AG20443 (cell line): ENCODE measurements at regions not wholly inside any gene's neighbourhood (a gene's known extent, or its start where the extent isn't known, plus 50 kb on each side); places are given as distances from the start of the nearest gene placed in this dataset.
A peak's percentile ranks its signal among the peaks of the same experiment; 100 is the strongest.
"Not testable (repeated sequence)": the region's sequence is repeated elsewhere in the genome, so short reads cannot be mapped to it uniquely, and the experiment has no call there.

Experiments used
- DNase-seq: peaks from one replicate; pipeline ENCODE4 v3.0.0; 2012; ENCODE audit warnings: low spot score, mixed read lengths

DNA sequence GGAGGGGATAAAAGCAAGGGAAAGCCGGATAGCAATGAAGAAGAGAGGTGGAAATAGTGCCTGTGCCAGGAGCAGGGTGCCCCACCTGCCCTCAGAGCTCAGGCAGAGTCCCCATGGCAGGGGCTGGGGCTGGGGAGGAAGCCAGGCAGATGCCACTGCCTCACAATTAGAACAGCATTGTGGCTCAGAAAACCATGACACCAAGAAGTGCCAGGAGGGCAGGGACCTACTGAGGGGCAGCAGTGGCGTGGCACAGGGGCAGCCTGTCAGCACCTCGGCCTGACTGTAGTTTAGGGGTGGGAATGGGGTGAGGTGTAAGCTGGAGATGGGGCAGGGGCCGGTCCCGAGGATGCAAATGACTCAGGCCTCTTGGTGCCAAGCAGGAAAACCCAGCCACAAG lies 532.1 kb upstream of the B3GAT1 start:
- DNase-seq: no peak

DNA sequence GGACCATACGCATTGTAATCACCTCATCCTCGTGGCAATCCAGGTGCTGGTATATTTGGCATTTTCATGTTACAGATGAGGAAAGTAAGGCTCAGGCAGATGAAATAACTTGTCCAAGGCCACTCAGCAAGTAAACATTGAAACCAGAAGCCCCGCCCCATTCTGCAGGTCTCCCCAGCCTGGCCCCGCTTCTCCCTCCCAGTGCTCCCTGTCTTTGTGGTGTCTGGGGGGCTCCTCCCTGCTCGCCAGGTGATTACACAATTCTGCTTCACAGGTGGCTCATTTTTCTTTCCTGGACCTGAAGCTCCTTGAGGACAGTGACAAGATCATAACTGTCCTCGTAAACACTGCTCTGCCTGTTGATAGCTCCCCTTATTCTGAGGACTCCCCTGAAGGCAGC lies 531.5 kb upstream of the B3GAT1 start:
- no peak for DNase-seq

DNA sequence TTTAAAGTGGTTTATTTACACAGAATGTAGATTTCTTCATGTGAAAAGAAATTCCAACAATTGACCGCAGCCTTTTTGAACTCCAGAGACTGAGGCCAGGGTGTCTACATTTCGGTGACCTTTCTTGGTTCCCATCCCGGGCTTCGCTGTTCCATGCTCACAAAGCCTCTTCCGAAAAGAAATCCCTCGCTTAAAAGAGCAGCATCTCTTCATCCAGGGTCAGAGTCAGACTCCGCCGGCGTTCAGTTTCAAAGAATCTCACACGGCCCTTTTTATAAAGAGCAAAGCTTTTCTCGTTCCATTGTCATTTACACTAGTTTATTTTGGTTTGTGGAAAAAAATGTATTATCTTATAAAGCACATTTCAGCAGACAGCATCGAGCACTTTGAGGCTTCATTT lies 530.6 kb upstream of the B3GAT1 start:
- DNase-seq: no peak

DNA sequence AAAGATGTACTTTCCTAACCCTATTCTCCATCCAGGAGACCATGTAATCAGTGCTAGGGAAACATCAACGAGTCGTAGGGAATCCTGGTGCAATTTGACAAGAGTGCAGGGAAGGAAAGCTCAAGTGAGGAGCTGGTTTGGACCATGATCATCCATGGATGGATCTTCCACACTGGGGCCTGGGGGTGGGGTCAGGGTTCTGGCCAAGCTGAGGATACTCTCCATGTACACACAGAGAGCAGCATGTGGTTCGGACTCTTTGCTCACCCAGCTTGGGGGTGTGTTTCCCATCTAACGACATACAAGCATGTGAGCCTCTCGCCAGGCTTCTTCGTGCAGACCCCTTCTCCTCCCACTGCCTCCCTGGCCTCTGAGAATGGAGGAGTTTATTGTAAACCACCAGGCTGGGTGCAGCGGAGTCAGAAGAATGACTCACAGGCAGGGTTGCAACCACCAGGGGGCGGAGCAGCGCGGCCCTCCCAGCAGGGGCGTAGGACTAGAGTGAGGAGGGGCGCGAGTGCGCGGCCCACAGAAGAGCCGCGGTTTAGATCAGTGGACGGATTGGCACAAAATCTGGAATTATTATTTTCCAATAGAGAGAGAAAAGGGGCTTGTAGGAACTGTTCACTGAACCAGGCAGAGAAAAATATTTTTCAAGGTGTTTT lies 530.0 kb upstream of the B3GAT1 start:
- peak; percentile 31 for DNase-seq

DNA sequence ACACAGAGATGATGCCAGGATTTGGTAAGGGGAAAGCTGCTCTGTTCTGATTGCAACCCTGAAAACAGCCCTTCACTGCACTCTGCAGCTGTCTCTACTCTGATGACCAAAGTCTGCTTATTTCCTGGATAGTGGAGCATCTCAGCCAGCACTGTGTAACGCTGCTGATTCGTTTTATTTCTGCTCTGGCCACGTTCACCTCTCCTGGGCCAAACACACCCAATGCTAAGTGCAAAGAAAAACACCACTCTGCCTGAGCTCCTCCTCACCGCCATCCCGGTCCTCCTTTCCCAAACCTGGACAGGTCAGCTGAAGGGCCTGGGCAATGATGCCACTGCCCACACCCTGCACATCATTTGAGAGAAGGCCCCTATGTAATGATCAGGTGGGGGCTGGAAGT lies 529.3 kb upstream of the B3GAT1 start:
- no peak for DNase-seq

DNA sequence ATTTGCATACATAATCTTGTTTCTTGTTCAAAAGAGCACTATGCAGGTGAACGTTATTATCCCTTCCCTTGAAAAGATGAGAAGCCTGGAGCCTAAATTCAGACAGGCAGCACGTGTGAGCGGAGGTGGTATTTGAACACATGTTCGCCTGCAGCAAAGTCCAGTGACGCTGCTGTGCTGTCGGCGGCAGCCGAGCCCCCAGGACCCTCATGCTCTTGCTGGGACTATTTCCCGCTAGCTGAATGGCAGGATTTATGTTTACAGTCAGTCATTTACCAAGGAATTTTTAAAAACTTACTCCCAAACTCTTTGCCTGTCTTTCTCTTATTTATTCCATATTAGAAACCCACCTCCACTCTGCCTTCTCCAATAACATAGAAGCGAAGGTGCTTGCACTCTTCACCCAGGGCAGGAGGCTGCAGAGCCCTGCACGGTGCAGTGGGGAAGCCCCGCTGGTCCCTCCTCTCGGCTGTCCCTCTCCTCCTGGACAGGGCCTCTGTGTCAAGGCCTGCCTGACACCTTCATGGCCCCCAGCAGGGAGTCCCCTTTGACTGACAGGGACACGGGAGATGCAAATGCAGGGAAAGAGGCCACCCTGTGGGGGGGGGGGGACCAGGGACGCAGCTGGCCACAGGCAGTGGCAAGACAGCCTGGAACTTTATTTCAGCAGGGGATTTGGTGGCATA lies 528.5 kb upstream of the B3GAT1 start:
- DNase-seq: no peak

DNA sequence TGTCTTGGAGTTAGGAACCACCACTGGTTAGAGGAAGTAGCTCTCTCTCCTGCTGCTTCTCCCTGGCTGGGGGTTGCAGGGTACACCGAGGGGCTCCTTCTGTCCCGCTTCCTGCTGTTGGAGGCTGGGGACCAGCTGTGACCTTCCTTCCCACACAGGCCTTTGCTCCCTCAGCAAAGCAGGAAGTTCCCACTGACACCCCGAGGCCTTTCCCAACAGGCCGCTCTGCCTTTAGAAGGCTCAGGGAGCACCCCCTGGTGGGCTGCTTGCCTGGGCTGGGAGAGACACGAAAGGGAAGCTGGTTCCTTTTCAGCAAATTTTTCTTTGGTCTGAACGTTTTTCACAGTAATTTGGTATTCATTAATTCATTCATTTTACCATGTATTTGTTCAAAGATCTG lies 527.9 kb upstream of the B3GAT1 start:
- no peak for DNase-seq

DNA sequence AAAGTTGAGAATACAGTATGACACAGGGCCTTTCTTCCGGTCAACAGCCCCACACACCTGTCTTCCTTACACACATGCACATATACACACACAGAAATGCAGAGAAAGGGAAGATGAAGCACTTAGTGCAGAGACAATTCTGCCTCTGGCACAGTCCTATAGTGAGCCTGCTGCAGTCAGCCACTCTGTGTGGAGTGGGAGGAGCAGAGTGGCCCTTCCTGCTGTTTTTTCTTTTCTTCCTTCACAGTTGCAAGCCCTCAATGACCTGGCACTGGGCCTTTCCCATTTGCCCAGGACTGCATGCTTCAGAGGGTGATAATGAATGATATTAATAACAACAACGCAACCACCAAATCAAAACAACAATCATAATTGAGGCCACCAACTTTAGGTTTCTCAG lies 527.0 kb upstream of the B3GAT1 start:
- no peak for DNase-seq

DNA sequence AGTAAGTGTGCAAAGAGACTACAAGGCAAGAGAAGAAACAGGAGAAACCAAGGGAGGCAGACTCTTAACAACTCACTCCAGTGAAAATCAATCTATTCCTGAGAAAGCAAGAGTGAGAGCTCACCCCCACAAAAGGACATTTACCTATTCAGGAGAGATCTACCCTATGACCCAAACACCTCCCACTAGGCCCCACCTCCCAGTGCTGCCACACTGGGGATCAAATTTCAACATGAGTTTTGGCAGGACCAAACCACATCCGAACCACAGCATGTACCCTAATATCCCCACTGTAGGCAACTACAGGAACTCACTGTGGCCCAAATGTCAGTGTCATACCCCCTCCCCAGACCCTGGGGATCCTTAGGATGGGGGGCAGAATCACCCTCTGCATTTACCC lies 526.2 kb upstream of the B3GAT1 start:
- DNase-seq: no peak

DNA sequence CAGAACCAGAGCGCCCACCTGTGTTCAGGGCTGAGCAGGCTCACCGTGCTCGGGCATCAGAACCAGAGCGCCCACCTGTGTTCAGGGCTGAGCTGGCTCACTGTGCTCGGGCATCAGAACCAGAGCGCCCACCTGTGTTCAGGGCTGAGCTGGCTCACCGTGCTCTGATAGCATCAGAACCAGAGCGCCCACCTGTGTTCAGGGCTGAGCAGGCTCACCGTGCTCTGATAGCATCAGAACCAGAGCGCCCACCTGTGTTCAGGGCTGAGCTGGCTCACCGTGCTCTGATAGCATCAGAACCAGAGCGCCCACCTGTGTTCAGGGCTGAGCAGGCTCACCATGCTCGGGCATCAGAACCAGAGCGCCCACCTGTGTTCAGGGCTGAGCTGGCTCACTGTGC lies 525.2 kb upstream of the B3GAT1 start:
- DNase-seq: not testable (repeated sequence)

DNA sequence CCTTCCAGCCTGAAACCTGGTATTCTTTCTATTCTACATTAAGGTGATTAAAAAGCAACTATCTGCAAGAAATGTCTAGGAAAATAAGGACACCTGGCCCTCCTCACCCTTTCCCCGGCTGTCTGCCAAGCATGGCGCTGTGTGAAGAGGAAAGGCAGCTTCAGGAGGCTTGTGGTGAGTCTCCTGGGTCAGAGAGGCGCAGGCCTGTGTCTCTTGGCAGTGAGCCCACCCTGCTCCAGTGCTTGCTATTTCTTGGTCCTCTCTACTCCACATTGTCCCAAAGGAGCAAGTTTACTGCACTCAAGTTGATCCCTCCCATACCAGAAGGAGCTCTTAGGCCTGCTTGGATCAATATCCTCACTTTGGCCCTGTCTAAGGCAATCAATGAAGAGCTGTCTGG lies 520.7 kb upstream of the B3GAT1 start:
- DNase-seq: no peak

DNA sequence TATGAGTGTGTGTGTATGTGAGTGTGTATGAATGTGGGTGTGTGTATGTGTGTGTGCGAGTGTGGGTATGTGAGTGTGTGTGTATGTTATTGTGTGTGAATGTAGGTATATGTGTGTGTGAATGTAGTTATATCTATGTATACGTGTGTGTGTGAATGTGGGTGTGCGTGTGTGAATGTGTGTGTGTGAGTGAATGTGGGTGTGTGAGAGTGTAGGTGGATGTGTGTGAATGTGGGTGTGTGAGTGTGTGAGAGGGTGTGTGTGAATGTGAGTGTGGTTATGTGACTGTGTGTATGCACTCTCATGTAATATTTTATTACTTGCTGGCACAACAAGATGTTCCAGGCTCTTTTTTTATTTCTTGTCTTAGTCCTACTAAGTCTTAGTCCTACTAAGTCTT lies 513.4 kb upstream of the B3GAT1 start:
- no peak for DNase-seq

DNA sequence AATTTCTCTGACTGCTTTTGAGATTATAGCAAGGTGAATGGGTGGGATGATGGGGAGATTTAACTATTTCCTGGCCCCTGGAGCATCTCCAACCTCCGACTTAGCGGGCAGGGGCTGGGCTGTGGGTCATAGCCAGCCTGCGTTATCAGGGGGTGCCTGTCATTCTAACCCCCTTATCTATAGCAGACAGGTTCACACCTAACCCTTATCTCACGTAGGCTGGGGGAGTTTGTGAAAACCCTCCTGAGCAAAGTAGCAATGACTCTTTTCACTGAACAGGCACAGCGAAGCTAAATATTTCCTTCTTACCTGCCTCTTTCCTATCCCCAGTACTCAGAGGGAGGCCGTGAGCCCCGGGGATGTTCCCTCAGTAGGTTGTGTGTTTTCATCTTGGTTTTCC lies 511.4 kb upstream of the B3GAT1 start:
- DNase-seq: no peak

DNA sequence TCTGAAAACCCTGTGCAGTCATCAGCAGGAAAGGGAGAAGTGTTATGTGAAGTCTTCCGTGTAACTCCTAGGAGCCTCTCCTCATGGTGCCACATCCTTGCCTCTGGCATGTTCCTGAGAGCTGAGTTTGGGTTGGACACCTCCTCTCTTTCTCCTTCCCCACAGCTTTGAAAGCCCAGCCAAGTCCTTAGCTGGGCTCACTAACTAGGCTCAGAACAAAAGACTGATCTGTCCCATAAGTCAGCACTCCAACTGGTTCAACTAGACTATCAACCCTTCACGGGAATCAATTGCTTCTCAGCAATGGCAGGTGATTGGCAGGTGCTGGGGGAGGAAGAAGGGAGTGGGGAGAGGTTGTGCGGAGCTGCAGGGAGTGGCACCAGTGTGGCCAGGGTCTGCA lies 509.9 kb upstream of the B3GAT1 start:
- DNase-seq: no peak

DNA sequence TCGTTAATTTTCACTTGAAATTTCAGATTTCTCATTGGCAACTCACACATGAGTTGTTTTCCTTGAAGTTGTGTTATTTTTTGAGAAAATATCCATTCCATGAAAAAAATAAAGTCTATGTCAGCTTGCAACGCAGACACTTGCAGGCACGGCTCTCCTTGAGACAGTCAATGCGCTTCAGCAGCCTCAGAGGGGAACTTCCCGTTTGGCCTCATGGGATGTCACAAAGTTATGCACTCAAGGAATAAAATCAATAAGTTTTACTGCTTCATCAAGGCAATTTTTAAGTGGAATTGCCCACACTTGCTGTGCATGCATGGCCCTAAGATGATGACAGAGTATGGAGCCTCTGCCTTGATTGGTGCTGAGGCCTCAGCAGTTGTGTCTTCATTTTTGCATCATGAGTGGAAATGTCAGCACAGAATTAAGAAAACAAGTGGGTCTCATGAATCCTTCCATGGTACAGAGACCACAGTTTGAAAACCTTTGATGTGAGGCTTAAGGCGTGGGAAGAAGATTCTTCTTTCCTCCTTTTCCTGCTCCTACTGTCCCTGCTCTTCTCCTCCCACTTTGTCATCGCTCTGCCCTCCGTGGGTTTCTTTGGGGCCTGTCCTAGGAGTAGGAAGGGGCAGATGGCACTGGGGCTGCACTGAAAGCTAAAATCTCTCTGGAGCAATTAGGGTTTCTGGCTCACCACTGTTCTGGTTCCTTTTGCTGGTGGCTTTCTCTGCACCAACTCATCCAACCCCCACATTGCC lies 509.0 kb upstream of the B3GAT1 start:
- DNase-seq: no peak

DNA sequence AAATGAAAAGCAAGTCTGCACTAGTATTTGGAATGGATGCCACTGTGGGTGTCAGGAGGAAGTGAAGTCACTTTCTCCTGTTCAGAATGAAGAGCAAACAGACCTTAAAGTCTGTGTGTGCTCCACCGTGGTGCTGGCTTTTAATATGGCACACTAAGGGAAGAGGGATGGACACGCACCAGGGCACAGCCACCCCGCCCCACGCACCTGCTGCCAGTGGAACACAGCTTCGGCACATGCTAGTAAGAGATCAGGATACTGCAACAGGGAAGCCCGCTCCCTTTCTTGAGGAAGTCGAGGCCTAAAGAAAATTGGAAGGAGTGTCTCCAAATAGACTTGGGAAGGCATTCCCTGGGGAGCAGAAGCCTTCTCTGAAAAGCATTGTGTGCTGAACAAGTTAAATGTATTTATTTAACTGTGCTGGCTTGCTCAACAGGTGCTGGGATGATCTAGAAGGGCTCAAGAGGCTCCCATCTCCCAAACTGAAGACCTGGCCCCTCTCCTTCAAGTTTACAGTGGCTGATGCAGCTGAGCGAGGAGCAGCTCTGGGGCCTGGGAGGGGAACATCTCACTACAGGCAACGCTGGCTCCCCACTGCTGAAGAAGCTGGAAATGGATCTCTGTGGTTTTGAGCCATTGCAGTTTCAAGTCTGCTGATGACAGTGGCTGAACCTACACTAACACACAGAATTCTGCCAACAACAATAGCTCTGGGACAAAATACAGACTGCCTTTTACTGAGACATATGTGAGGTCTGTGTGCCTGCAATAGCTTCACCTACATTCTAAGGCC lies 504.6 kb upstream of the B3GAT1 start:
- no peak for DNase-seq

DNA sequence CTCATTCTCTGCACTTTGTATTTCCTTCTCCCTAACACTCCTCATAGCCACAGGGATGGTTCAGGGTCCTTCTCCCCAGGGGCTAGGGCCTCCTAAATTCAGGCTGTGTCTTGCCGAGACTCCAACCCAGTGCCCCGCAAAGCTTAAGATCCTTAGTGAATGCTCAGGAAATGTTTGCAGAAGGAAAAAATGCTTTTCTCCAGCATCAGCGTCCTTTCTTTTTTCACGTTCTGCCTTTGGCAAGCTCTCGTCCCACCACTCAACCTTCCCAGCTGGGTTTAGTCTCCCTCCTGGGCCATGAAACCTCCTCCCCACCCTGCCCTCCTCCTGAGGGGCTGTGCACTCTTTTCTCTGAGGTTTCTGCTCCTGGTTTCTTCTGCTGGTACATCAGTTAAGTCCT lies 503.8 kb upstream of the B3GAT1 start:
- DNase-seq: no peak

DNA sequence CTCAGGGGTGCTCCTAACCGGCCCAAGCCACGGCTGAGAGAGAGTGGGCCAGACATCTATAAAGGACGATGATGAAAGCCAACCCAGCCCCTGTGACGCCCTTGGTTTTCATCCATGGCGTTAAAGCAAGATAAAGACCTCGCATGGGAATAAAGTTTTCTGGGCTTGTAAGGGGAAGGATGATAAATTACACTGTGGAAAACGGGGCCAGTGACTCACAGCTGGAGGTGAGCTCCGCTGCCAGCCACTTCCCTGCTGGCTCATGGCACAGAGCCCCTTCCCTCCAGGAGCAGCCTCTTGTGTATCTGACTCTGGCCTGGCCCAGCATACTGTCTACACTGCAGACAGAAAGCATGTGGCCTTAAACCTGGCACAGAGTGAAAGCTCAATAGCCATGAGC lies 503.2 kb upstream of the B3GAT1 start:
- DNase-seq: no peak

DNA sequence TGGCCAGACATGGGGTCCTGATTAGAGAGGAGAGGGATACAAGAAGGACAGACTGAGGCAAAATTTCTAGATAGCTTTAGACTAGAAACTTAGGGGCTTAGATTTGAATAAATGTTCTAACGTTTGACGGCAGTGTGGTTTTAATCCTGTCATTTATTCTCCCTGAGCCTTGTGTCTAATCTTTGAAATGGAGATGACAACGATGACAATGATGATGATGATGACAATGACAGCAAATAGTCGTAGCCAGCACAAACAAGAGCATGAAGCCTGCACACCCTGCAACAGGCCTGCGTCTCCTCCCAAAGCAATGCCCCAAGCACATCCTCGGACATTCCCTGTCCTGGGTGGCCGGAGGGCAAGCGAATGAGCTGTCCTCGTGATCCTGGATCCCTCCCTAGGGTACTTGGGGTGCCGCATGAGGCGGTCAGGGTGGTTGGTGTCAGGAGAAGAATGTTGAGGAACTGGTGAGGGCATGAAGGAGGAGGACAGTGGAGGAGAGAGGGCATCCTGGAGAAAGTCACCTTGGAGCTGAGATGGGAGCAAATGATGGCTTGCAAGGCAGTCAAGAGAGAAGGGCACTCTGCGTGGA lies 502.1 kb upstream of the B3GAT1 start:
- DNase-seq: no peak

DNA sequence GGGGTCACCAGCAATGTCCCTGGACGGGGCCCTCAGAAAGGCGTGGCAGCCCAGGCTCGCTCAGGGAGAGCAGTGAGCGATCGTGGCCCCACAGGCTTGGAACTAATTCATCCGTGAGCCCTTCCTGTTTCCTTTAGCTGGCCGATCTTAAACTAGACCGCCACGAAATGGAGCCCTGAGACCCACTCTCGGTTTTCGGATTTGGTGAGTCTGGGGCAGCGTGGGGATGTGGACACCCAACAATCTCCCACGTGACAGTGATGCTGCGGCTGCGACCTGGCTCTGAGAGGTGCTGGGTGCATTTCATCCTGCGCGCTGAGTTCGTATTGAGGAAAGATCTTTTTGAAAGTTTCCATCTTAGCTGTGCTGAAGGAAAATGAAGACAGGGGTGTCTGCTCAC lies 501.3 kb upstream of the B3GAT1 start:
- DNase-seq: no peak

DNA sequence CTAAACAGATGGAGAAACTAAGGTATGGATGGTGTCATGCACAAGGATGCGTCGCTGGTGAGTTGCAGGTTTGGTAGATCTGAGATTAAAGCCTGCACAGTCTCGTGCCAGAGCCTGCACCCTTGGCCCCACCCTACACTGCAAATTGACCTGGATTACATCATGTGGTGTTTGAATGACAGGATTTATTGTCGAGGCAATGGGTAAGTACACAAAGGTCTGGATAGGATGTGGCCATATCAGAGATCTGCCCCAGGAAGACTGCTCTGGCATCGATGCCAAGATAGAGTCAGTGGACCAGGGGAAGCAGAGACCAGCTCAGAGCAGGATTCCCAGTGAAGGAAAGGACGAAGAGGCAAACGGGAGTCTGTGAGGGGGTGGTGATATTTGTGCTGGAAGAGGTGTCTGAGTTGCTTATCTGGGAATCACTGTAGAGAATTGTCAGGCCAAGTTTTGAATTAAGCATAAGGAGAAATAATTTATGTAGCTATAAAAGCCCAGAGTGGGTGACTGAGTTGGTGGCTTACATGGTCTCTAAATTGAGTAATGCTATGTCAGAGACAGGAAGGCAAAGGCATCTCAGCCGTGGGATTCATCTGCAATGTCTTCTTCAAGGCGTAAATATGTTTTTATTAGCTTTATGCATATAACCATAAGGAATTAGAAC lies 499.6 kb upstream of the B3GAT1 start:
- DNase-seq: no peak

DNA sequence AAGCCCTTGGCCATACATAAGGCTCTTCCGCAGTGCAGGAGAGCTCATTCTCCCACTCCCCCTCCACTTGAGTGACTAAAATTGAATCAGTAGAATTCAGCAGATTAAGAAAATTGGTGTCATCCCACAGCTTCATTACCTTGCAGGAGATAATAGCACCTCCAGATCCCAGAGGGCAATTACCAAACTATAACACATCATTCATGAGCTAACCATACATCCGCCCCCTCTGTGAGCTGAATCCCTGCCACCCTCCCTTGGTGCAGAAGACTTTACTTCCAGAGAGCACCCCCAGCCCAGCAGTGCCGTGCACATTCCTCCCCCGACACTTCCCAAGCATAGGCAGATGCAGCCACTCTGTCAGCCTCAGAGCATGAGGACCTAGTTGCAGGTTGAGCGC lies 496.5 kb upstream of the B3GAT1 start:
- no peak for DNase-seq
